Panc1 (cell line): ENCODE measurements at regions not wholly inside any gene's neighbourhood (a gene's known extent, or its start where the extent isn't known, plus 50 kb on each side); places are given as distances from the start of the nearest gene placed in this dataset.

Source experiments
- ATAC-seq: fragments of 200-7000 bp; cut with Tn5 transposase; 2 replicates; pipeline ENCODE4 v1.9.1; 2020; ENCODE audit warnings: mild to moderate bottlenecking, moderate library complexity
- BruUV-seq: library from RNA; stranded (reverse); fragments of 400-500 nt; replicated peaks from 2 replicates; lab custom pipeline; 2021; lab: Mats Ljungman, UMichigan
- CTCF ChIA-PET: fragments of 300-600 bp; sonication (Branson Sonifier 250); formaldehyde crosslinking; loops from one replicate; lab custom pipeline; 2022; ENCODE audit warnings: antibody characterized with exemption; lab: Charles Lee
- POLR2A ChIA-PET: fragments of 300-600 bp; sonication (Branson Sonifier 250); formaldehyde crosslinking; loops from one replicate; lab custom pipeline; 2022; ENCODE audit warnings: antibody characterized with exemption; lab: Charles Lee
- DNase-seq: peaks from one replicate; pipeline ENCODE4 v3.0.0-alpha.2; 2010; ENCODE audit warnings: low read depth, low spot score
- H3K27ac ChIP-seq: 2 replicates; pipeline ENCODE4 v1.5.1; 2011; ENCODE audit warnings: mild to moderate bottlenecking, low read length, inconsistent platforms
- H3K27me3 ChIP-seq: fragments of 200-500 bp; sonication (Bioruptor generic); 2 replicates; pipeline ENCODE4 v1.6.0; 2014; ENCODE audit warnings: low read length, inconsistent platforms; ENCODE audit not compliant: control insufficient read depth, insufficient read depth
- H3K36me3 ChIP-seq: fragments of 200-500 bp; sonication (Bioruptor generic); 2 replicates; pipeline ENCODE4 v1.5.1; 2014; ENCODE audit warnings: inconsistent platforms, mild to moderate bottlenecking, low read length, moderate library complexity; ENCODE audit not compliant: control insufficient read depth, insufficient read depth
- H3K4me1 ChIP-seq: 2 replicates; pipeline ENCODE4 v1.5.1; 2011; ENCODE audit warnings: inconsistent platforms, mild to moderate bottlenecking, low read length, moderate library complexity; ENCODE audit not compliant: control insufficient read depth, insufficient read depth
- H3K4me3 ChIP-seq, 2 experiments: 2 replicates each; pipeline ENCODE4 v1.5.1; 2011 to 2012; ENCODE audit warnings: low read depth in 2 of 2, low read length in 2 of 2, mild to moderate bottlenecking in 2 of 2, inconsistent platforms in 1 of 2, moderate library complexity in 1 of 2
- H3K9me3 ChIP-seq: fragments of 200-500 bp; sonication (Bioruptor generic); 2 replicates; pipeline ENCODE4 v1.5.1; 2014; ENCODE audit warnings: low read depth, mild to moderate bottlenecking, inconsistent platforms, low read length, moderate library complexity; ENCODE audit not compliant: control insufficient read depth, insufficient read depth
- CTCF ChIP-seq: fragments of 450-650 bp; IDR thresholded peaks from 2 replicates; pipeline ENCODE4 v1.5.1; 2017; ENCODE audit warnings: mild to moderate bottlenecking
- POLR2AphosphoS5 ChIP-seq: IDR thresholded peaks from 2 replicates; pipeline ENCODE4 v1.6.1; 2012; ENCODE audit warnings: mild to moderate bottlenecking, low read depth, low read length, moderate library complexity
- REST ChIP-seq, 2 experiments: IDR thresholded peaks; 2 replicates each; pipeline ENCODE4 v1.6.1; 2011 to 2012; ENCODE audit warnings: low read depth in 2 of 2, control low read depth in 1 of 2, low read length in 1 of 2, mild to moderate bottlenecking in 1 of 2, moderate library complexity in 1 of 2; ENCODE audit not compliant: insufficient read depth in 1 of 2
- SIN3A ChIP-seq: IDR thresholded peaks from 2 replicates; pipeline ENCODE4 v1.6.1; 2012; ENCODE audit warnings: low read depth, mild to moderate bottlenecking, low read length, moderate library complexity, borderline replicate concordance; ENCODE audit not compliant: insufficient read depth
- TCF7L2 ChIP-seq: IDR thresholded peaks from 2 replicates; pipeline ENCODE4 v1.6.1; 2011; ENCODE audit warnings: mild to moderate bottlenecking, low read depth, low read length, inconsistent platforms
- in situ Hi-C: cut with HindIII; loops from 2 replicates; pipeline ENCODE4 v1.10.0; 2016; ENCODE audit warnings: low sequenced_read_pairs, low pct_unique_long_range_greater_than_20kb
- intact Hi-C: fragments of 100-400 bp; cut with micrococcal nuclease; formaldehyde crosslinking; loops from one replicate; pipeline ENCODE4 v1.10.0; 2022; ENCODE audit not compliant: unreplicated experiment

GRCh38 chr5:121019734-121020133 is 555.6 kb downstream of the PRR16 start:
- BruUV-seq = no TSS peak
- no peak for TF ChIP-seq REST (IDR thresholded peaks at IDR 0.05; ENCODE audit: insufficient read depth in 1 of 2, low read depth in 2 of 2, low read length in 1 of 2)
- no peak for TF ChIP-seq POLR2AphosphoS5
- no peak for TF ChIP-seq CTCF
- no peak for TF ChIP-seq SIN3A
- TF ChIP-seq TCF7L2 = no peak
- POLR2A ChIA-PET = no interaction called here

GRCh38 chr5:121021681-121022080 is 557.6 kb downstream of the PRR16 start:
- CTCF ChIA-PET = no interaction called here
- POLR2A ChIA-PET = no interaction called here
- no peak overlapping the region for H3K4me3 ChIP-seq
- DNase-seq = no peak
- TF ChIP-seq POLR2AphosphoS5 (no peak), REST (IDR thresholded peaks at IDR 0.05; ENCODE audit: insufficient read depth in 1 of 2, low read depth in 2 of 2, low read length in 1 of 2) (no peak), TCF7L2 (no peak), CTCF (no peak), SIN3A (no peak)
- H3K4me1 ChIP-seq = no peaks in the 10 kb centered on the region
- no peak for ATAC-seq
- no peak overlapping the region for H3K27ac ChIP-seq
- H3K9me3 ChIP-seq = no peaks in the 10 kb centered on the region
- H3K36me3 ChIP-seq = no peaks in the 10 kb centered on the region
- H3K27me3 ChIP-seq = no peaks in the 10 kb centered on the region
- no TSS peak for BruUV-seq
- intact Hi-C loops (no loop called here), in situ Hi-C loops (no loop called here)

More at GRCh38 chr5:121019734-121020133, 555.6 kb downstream of the PRR16 start:
- no peaks in the 10 kb centered on the region for H3K4me1 ChIP-seq
- CTCF ChIA-PET = no interaction called here
- no peaks in the 10 kb centered on the region for H3K27me3 ChIP-seq
- in situ Hi-C loops (no loop called here), intact Hi-C loops (no loop called here)
- H3K4me3 ChIP-seq = no peak overlapping the region
- ATAC-seq = no peak
- no peaks in the 10 kb centered on the region for H3K9me3 ChIP-seq
- DNase-seq = no peak
- no peak overlapping the region for H3K27ac ChIP-seq
- no peaks in the 10 kb centered on the region for H3K36me3 ChIP-seq
